Hematopoietic multipotent progenitor cell treated with erythropoietin and hydrocortisone succinate and interleukin-3 and kit ligand, for 4 days (in vitro differentiated cells): ENCODE measurements at regions not wholly inside any gene's neighbourhood (a gene's known extent, or its start where the extent isn't known, plus 50 kb on each side); places are given as distances from the start of the nearest gene placed in this dataset.
A peak's percentile ranks its signal among the peaks of the same experiment; 100 is the strongest.

ENCODE experiments used
- DNase-seq: peaks from one replicate; pipeline ENCODE4 v3.0.0-alpha.2; 2015

DNA sequence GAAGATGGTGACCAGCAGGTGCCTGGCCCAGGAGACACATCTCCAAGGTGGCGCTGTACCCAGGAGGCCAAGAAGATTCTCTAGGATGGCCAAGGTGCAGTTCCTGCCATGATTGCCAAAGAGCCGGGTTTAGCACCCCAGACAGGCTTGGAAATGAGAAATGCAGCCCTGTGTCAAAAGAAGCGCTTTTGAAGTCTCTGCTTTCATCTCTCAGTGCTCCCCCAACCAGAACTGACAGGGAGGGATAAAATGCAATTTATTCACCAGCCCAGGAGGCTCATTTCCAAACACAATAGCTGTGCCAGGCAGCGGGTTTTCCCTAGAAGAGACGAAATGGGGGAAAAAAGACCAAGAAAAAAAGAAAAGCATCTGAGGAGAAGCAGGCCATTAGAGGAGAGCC is 195.9 kb upstream of the NCAM1 start:
- DNase-seq, result no peak

DNA sequence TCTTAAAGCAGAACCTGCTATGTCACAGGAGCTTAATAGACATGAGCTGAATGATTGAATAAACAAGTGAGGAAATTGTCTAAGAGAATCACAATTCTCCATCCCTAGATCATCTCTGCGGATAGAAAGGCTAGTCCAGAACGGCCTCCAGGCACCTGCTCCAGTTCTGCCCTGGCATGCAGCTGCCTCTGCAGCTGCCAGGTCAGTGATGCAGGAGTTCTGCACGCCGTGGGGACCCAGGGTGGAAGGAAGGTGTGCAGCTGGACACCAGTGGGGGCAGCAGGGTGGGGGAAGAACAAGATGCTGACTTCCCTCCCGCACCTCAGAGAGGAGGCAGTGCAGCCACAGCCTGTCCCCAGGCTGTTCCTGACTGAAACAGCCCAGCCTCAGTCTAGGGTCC is 192.1 kb upstream of the NCAM1 start:
- DNase-seq, result no peak

DNA sequence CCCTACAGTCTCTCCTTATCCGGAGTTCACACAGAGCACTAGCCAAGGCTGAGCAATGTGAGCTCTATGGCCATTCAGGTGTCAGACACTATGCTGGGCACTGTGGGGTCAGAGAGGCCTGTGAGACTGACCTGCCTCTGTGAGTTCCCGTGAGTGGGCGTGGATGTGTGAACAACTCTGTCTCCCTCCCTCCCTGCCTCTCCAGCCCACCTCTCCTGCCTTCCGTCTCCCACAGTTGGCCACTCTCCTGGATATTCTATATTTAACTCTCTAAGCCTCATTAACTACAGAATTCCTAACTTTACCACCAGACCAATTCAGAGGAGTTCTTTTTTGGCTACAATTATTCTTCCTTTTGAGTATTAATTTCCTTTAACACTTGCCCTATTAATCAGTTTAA is 191.6 kb upstream of the NCAM1 start:
- DNase-seq, result no peak

DNA sequence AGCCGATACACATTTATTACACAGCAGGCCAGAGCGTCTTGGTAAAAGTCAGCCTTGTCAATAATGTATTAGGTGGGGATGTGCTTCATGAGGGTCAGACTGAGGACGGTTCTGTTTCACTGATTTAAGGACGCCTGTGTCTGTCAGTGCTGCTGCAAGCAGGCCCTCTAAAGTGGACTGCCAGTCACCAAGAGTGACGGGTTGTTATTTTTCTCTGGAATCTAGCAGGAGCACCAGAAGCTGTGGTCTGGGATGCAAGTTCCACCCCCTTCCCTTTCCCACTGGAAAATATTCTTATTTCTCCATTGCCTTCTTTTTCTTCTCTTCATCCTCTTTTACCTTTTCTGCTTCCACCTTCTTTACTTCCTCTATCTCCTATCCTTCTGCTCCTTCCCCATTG is 191.2 kb upstream of the NCAM1 start:
- no peak for DNase-seq

DNA sequence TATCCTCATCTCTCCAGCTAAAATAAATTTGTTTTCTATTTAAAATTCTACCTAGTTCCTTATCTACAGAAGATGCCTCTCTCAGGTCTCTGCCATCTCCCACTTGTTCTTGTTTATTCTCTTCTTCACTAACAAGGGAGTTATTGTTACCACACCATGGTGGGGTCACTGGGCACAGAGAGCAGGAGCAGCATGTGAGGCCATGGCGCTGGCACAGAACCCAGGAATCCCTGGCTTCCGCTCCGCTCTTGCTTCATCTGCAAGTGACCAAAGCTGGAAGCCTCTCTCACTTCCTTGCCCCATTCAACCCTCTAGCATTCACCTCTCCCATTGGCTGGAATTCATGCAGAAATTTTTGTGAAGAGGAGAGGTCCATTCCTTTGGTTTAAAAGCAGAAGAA is 190.7 kb upstream of the NCAM1 start:
- DNase-seq, result no peak

DNA sequence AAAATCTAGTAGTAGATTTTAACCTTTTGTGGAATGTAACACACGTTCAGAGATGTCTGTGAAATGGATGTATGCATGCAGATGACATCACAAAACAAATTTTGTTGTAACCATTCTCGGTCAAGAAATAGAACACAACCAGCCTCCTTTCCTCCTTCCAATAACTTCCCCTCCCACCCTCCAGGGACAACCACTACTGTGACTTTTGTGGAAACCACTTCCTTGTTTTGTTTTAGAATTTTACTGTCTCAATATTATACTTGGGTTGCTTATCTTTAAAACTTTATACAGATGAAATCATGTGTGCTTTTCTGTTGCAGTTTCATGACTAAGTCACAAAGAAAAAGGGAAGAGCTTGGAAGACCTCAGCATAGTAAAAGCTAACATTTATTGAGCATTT is 189.4 kb upstream of the NCAM1 start:
- DNase-seq, result peak; percentile 54

DNA sequence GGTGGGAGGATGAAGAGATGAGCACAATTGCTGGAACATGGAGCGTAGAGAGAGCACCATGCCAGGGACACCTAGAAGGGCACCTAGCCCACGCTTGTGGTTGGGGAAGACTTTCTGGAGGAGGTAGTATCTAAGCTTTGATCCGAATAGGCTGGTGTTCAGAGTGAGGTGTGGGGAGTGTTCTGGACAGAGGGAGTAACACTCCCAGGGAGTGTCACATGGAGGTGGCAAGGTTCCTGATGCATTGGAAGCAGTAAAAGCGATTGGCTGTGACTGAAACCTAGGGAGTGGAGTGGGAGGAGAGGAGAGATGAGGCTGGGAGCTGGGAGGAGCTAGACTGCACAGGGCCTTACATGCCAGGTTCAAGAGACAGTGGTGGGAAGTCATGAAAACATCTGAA is 188.0 kb upstream of the NCAM1 start:
- DNase-seq, result no peak

DNA sequence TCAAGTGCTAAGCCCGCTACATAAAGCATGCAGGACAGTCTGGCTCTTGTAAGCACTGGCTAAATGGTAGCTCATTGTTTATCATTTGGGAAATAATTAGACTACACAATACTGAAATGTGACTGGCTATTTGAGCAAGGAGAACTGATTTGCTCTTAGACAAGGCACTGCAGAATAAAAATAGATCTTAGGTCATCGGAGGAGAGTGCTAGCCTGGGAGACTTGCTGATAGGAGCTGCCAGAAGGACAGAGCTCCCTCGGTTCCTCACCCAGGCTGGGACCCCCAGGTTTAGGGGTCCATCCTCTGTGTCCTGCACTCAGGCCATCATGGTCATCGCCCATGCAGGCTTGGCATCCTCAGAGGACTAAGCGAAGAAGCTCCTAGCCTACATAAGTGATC is 184.4 kb upstream of the NCAM1 start:
- DNase-seq, result no peak

DNA sequence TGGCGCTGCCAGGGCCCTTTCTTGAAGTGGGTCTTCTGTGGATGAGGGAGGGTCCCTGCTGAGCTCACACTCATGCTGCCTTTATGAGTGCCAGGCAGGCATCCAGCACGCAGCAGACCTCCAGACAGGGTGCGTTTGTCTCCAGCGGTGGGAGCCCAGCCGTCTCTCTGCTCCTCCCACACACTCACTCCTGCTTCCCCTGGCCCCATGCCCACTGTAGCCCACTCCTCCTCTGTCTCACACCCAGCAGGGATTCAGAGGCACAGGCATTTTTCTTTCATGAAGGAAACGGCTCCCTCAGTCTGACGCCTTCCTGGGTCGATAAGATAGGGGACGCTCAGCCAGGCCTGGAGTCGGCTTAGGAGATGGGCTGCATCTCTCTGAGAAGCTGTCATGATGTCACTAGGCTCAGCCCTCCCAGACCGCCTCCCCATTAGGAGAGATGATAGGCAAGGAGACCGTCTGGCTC is 183.9 kb upstream of the NCAM1 start:
- DNase-seq, result no peak

DNA sequence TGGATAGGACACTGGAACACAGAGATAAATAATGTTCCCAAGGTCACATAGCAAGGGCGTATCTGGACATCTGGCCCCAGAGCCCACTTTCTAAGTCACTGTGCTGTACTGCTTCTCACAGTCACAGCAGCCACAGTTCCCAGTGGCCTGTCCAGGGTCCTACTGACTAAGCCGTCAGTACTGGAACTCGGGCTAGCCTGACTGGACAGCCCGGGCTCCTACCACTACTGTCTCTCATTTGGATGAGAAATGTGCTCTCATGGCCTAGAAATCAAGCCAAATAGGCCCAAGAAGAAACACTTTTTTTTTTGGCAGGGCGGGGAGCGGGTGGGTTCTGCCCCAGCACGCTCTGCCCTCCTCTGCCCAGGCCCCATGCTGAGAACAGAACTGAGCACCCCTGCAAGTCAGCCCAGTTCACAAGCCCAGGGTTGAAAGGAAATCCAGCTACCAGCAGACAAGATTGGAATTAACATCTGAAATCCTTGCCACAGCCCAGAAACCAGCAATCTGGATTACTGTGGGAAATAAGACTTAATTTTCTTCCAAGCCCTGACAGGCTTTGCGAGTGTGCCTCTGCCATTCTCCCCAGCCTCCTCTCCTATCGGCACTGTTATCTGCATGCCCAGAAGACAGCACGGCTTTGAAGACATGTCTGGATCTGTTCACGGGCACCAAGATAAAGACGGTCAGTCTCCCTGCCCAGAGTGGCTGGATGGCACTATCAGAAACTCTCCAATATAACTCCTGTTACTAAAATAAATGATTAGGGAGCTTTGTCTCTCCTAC is 182.9 kb upstream of the NCAM1 start:
- DNase-seq, result peak; percentile 18

DNA sequence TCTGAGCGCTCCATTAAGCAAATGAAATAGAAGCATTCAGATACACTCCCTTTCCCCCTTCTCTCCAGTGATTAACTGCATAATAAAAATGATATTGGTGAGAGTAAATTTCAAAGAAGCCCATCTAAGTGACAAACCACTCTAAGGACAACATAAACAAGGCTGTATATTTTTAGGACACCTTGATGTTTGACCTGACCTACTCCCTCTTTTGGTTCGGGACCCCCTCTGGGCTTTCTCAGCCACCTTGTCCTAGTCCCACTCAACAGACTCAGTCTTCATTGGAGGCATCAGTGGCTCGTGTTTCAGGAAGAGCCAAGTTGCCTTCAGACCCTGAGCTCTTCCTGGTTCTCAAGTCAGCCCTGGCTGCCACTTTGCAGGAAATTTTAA is 182.3 kb upstream of the NCAM1 start:
- DNase-seq, result no peak

DNA sequence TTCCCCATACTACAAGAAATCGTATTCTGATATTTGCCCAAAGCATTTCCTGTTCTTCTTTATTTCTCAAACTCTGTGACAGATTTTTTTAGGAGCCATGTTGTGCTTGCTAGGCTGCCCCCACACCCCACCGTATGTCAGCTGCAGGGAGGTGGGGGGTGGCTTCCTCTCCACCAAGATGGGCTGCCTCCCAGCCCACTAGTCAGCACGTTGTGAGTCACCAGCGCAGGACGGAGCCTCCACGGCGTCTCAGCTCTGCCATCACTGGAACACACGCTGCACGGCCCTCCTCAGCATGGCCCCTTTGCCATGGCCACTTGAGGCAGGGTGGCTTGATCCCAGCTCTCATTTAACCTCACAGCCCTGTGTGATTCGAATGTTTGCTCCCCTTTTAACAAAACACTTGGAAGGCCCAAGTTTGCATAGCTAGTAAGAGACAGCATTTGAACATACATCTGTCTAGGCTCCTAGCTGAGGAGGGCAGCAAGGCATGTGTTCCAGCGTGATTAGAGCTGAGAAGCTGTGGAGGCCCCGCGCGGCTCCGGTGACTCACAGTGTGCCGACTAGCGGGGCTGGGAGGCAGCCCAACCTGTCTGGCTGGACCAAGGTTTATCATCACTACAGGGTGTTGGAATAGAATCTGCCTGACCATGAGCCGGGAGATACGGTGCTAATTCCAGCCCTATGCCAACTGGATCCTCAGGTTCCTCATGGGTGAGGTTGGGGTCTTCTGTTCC is 180.7 kb upstream of the NCAM1 start:
- no peak for DNase-seq

DNA sequence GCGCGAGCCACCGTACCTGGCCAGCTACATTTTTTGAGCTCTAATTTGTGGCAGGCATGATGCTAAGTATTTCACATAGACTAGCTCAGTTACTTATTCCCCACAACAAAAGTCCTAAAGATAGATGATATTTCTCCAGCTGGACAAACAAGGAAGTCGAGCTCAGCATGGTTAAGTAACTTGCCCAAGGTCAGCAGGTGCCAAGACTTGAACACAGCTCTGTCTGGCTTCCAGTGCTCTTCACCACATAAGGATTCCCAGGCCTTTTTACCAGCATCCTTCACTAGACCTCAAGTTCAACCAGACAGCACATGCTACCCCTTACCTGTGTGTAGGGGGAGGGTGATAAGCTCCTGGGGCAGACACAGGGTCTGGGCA is 177.3 kb upstream of the NCAM1 start:
- no peak for DNase-seq

DNA sequence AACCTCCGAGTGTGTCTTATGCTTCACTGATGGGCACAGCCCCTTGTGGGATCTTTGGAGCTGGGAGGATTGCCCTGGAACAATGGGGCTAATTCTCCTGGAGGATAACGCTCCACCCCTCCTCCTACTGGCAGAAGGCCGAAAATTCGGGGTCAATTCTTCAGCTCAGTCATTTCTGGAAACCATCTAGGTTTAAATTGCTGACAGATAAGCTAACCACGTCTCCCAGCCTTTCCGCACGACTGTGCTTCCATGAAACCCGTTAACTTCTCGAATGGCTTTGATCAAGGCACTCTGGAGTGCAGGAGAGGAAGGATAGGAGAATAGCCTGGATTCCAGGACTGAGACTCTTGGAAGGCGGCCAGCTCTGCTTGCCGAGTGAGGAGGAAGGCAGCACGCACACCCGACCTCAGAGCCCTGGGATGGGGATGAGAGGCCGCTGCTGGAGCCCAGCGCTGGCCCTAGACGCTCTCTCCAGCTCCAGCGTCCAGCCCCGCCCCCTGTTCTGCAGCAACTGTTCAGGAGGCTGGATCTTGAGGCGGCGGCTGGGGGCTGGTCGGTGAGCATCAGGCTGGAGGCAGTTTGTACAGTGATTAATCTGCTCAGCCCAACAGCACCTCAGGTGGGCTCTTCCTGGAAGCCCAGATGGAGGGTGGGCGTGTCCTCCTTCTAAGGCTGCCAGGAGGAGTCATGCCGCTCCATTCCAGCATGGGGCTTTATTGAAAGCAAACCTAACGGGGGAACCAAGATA is 176.7 kb upstream of the NCAM1 start:
- no peak for DNase-seq

DNA sequence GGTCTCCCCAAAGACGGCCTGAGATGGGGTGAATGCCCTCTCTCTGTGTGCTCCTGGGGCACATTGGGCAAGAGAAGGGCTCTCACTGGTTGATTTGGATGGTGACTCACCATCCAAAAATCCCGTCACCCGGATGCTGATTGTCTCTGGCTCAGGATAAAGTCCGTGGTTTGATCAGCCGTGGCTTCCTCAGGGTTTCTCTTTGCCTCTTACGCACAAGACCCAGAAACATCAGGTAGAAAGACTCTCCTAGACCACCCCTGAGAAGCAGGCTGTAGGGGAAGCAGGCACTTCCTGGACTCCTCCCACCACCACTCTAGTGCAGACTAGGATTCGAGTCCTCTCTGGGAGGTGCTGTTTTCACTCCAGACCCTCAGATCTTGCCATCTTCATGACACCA is 176.1 kb upstream of the NCAM1 start:
- no peak for DNase-seq

DNA sequence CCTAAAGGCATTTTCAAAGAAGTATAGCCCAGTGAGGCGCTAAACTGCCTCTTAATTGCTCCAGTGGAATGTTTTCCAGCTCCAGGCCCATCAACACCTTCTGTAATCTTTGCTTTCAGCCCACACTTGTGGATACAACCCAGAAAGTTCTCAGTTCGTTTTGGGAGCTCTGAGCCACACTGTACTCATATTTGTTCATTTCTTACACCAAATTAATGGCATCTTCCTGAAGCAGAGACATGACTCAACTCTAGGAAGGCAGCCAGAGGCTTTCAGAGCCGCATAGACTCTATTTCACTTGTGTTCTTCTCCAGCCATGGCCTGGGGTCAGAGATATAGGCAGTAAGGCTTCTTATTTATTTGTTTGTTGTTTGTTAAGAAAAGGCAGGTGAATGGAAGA is 175.5 kb upstream of the NCAM1 start:
- no peak for DNase-seq

DNA sequence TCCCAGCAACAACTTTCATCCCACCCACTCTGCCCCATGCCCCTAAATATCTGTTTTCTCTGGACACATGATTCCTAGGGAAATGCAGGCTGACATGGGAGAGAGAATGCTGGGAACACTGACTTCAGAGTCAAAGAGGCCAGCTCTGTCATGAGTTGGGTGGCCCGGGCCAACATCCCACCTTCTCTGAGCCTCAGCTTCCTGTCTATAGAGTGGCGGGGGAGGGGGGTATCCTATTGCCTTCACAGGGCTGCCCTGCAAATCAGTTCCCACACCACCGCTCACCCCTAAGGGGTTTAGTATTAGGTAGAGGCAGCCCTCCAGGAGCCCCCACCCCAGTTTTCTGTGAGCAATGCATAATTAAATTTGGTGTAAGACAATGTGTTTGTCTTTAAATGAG is 175.0 kb upstream of the NCAM1 start:
- no peak for DNase-seq

DNA sequence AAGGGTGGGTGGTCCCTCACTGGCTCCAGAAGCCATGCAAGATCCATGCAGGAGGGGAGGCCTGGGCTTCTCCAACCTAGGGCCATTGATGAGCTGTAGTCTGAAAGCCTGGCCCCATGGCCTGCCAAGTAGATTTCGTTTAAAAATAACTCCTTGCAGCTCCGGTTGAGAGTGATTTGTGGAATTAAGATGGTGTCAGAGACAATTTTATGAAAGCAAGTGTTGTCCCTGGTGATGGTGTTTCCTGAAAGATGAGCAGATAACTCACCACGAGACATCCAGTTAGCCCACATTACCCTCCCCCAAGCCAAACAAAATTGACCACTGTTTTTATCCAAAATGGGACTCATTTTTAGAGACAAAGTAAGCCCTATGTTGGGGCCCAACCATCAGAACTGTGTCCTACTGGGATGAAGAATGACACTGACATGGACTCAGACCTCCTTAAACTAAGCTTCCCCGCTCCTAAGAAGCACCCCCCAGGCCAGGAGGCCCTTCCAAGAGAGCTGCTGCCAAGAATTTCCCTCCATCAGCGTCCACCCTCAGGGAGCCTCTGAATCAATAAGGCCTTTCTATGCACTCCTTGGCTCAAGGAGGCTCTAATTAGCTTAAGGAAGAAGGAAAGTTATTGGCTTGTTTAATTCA is 174.2 kb upstream of the NCAM1 start:
- DNase-seq, result no peak

DNA sequence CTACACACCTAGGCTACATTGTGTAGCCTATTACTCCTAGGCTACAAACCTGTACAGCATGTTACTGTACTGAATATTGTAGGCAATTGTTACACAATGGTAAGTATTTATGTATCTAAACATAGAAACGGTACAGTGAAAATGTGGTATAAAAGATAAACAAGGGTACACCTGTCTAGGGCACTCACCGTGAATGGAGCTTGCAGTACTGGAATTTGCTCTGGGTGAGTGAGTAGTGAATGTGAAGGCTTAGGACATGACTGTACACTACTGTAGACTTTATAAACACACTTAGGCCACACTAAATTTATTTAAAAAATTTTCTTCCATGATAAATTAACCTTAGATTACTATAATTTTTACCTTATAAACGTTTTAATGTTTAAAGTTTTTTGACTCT is 171.7 kb upstream of the NCAM1 start:
- no peak for DNase-seq

DNA sequence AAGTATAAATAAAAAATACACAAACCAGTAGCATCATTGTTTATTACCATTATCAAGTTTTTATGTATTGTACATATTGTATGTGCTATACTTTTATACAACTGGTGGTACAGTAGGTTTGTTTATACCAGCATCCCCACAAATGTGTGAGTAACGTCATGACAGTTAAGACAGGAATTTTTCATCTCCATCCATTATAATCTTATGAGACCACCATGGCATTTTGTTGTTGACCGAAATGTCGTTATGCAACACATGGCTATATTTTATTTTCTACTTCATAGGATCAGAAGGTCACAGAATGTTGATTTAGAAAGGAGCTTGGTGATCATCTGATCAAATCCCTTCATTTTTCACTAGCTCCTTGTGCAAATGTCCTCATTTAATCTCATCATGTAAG is 170.9 kb upstream of the NCAM1 start:
- no peak for DNase-seq

DNA sequence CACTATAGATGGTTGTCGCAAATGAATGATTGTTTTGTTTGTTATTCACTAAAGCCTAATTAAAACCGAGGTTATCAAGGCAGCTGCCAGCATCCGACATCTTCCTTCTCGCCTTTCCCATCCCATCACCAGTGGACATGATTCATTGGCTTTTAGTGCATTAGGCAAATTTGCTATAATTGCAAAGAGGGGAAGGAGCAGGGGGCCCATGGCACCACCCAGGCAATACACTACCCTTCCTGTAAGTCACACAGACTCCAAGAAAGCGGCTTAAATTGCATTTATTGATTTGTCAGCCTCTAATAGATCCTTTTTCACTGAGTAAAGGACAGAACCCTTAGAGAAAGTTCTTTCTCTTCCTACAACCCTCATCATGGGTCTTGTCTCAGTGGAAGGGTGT is 169.2 kb upstream of the NCAM1 start:
- no peak for DNase-seq

DNA sequence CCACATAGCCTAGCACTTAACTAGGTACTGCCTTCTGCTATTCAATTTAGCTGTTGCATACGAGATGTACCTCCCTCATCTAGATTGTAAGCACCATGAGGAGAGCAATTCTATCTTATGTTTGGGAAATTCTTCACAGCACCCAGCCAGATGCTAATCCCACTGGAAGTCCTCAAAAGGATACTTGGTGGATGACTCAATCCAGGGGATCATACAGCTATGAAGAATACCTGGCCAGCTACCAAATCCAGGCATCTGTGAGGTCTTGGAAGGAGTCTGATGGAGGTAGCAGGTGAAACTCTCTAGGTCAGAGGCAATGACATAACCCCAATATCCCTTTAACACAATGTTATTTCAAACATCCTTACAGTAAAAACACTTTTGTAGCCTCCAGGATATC is 167.8 kb upstream of the NCAM1 start:
- no peak for DNase-seq

DNA sequence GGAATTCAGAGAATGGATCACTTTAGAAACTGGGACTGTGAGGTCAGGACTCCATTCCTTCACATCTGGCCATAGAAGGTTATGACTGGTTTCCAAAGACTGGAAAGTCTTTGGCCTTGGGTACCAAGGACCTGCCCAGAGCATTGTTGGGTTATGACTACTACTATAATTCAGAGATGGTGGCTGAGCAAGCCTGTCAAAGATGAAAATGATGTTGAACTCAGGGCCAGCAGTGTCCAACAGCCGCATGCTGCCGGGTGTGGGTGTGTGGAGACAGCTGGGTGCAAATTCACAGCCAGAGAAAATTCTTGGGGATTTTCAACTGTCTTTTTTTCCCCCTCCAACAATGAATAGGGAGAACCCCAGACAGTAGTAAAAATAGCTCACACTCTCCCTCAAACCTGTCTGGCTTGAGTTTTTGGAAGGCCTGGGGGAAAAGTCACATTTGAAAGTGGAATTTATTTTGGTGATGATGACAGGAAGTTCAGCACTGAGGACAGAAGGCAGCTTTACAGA is 166.8 kb upstream of the NCAM1 start:
- no peak for DNase-seq
